IPS-NIHi7 (cell line): ENCODE measurements at regions not wholly inside any gene's neighbourhood (a gene's known extent, or its start where the extent isn't known, plus 50 kb on each side); places are given as distances from the start of the nearest gene placed in this dataset.
"Not testable (repeated sequence)": the region's sequence is repeated elsewhere in the genome, so short reads cannot be mapped to it uniquely, and the experiment has no call there.

Experiments
- DNase-seq: peaks from one replicate; pipeline ENCODE4 v3.0.0; 2012; ENCODE audit warnings: mixed read lengths; ENCODE audit errors: extremely low spot score

- no peak for DNase-seq
Measured at GRCh38 chr6:137709424-137710236, 157.4 kb upstream of the TNFAIP3 start.

DNA sequence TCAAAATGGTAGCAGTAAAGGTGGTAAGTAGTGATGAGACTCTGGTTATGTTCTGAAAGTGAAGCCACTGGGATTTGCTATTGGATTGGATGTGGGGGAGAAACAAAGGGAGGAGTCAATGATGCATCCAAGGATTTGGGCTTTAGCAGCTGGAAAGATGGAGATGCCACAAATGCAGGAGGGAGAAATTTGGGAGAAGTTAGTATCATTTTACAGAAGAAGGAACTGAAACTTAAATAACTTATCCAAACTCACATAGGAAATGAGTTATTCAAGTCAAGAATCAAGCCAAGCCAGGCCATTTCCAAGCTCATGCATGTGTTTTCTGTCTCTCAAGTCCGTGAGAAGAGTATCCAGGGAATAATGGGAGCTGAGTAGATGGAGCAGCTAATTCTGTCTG, 155.1 kb upstream of the TNFAIP3 start:
- DNase-seq: no peak

GRCh38 chr6:137712587-137712986, 154.5 kb upstream of the TNFAIP3 start:
- no peak for DNase-seq

DNA sequence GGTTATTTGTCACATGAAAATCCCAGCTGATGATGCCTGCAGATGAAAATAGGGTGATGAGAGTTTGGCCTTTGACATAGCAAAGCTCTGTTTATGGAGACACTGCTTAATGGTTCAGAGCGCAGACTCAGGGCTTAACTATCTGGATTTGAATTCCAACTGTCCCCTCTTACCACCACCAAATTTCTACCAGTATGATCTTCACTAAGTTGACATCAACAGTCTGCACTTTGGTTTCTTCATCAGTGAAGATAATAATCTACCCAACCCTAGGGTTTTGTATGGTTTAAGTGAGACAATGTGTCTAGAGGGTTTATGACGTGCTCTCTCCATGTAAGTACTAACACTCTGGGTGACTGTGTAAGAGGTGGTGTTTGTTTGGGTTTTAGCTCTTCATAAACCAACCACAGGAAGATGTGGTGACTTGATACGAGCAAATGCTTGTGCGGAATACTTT, 151.4 kb upstream of the TNFAIP3 start:
- DNase-seq: no peak

GRCh38 chr6:137717074-137718073, 149.7 kb upstream of the TNFAIP3 start:
- no peak for DNase-seq

- not testable (repeated sequence) for DNase-seq
Measured at GRCh38 chr6:137718903-137719302, 148.2 kb upstream of the TNFAIP3 start.

DNA sequence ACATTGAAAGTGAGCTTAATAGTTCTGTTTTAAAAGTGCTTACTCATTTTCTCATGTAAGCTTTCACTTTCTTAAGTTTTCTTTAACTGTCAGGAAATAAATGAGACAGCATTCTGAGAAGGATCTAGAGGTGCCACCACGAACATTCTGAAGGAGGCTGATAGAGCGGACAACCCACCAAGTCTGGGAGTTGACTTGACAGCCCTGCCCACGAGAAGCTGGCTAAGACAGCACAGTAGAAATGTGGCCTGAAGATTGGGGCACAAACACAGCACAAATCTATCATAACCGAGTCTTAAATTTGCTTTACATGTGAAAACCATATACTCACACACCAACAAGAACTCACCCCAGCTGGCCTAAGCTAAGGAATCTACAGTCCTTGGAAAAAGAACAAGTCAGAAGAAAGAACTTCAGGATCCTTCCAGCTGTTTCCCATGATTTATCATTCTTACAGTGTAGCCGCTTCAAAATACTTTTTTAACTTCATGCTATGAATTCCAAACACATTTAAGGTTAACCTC, 144.2 kb upstream of the TNFAIP3 start:
- no peak for DNase-seq

DNA sequence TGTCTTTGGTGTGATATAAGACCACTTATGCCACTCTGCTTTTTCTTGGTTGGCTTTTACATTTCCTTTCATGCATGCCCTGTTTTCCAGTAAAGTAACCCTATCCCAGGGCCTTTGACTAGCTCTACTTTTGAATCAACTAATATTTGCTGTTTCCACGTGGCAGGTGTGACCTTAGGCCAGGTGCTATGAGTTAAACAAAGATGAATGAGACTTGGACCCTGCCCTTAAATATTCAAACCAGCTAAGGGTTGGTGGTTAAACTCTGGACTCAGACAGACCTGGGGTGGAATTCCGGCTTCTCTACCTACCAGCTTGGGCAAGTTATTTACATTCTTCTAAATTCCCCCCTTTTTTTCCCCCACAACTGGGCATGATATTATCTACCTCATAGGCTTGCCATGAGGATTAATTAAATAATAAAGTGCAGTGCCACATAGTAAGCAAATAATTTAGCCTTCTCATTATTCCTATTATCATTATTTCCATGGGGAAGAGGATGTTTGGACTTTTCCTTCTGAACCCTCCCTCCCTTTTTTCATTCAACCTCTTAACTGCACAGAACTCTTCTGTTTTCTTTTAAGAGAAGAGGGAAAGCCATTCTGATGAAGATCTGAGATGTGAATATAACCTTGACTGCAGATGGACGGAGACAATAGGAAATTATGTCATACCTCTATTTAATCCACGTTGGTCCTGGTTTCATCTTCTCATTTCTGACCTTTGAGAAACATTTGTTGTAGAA, 143.6 kb upstream of the TNFAIP3 start:
- no peak for DNase-seq

DNA sequence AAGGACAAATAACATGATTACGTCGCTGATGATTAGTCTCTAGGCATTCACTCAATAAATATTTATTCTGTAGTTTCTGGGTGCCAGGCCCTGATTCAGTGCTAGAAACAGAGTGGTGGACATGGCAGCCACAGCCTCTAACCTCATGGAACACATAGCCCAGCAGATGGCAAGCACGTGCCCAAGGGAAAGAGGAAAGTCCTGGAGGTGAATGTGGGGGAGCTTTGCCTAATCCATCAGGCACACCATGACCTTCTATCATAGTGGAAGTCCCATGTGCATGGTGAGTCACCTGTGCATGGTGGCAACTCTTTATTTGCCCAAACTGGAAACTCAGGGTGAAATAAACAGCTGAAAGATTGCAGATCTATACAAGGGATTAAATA, 143.0 kb upstream of the TNFAIP3 start:
- DNase-seq: no peak

DNA sequence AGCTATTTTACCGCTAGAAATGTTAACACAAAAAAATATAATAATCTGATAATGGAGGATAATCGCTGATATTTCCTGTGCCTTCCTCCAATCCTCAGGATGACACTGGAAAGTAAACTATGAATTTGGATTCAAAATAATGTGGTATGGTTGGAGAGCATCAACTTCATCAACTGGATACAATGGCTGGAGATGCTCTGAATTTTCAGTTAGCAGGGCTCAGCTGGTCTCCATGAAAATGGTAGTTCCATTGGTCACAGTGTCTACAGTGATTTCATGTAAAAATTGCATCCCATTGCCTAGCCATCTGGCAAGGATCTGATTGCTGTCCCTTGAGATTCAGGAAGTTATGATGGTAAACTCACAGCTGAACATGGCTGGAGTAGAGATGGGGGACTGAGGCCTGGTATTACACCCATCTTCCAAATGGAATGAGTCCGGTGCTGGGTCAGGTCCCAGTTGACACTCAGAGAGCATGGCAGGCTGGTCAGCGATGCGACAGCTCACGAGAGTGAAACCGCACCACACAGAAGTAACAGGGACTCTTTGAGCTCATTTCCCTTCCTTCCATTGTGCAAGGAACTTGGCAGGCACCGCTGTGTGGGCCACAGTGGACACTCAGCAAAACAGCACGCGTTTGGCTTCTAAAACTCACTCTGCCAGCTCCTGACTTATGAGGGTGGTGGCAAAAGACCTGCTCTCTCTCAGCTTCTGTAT, 142.4 kb upstream of the TNFAIP3 start:
- no peak for DNase-seq

DNA sequence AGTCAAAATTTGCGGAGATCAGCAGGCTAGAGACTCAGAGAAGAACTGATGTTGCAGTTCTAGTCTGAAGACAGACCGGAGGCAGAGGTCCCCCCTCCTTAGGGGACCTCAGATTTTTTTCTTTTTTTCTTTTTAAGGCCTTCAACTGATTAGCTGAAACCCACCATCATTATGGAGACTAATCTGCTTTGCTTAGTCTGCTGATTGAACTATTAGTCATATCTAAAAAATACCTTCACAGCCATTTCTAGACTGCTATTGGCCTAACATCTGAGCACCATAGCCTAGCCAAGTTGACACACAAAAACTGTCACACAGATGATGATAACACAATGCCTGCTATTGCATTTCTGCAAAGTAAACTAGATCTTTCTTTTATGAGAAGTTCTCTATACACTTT, 141.1 kb upstream of the TNFAIP3 start:
- DNase-seq: no peak

DNA sequence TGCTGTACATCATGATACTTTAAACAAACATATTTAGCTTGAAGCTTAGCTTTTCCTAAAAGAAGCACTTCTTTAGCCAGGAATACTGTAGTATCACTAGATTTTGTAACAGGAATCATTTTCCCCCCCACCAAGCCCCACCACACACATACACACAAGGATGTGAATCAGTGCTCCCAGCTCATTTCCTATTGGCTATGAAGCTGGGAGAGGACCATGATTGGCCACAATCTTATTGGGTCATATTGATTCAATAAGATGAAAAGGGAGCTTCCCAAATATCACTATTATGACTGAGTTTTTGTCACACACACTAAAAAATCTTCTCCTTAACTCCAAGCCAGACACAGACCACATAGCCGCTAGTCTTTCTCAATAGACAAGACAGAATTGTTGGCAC, 140.5 kb upstream of the TNFAIP3 start:
- DNase-seq: no peak

GRCh38 chr6:137727216-137727765, 139.8 kb upstream of the TNFAIP3 start:
- no peak for DNase-seq

GRCh38 chr6:137728386-137729349, 138.4 kb upstream of the TNFAIP3 start:
- no peak for DNase-seq

GRCh38 chr6:137729866-137730629, 137.0 kb upstream of the TNFAIP3 start:
- no peak for DNase-seq

DNA sequence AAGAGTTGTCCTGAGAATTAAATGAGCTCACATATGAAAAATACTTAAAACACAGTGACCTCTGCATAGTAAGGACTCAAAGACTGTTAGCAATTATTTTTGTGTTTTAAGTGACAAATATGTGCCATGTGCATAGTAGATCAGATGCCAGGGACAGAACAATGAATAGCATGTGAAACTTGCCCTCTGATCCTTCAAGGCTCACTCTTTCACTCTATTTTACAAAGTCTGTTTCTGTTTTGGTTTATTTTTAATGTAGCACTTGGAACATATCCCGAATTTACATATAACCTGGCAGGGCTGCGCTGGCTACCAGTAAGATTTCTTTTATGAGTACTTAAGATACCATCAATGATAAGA, 135.5 kb upstream of the TNFAIP3 start:
- no peak for DNase-seq

DNA sequence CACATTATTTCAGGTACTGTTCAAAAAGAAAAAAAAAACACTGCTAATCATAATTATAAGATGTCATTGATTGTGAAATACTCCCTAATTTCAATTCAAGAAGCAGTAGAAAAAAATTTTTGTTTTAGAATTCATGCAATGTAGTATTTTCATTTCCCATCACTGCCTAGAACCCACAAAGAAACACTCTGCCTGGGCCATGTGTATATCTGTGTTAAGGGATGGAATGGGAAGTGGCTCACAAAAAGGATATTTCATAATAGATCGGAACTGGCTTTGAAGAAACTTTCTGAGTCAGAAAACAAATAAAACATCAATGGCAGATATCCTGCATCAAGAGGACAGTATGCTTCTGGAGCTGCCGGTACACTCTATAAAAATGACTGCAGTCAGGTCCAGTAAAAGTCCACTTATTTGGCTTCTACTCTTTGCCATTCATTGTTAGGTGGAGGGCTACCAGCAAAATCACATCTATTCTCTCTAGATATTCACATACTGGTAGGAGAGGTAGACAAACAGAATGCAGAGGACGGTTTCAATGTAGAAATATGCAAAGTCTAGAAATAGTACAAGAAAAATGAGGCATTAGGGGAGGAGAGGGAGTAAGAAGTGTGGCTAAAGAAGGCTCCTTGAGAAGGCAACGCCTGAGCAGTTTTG, 135.0 kb upstream of the TNFAIP3 start:
- no peak for DNase-seq

GRCh38 chr6:137733372-137733771, 133.7 kb upstream of the TNFAIP3 start:
- DNase-seq: no peak
